ENCODE measurements at regions not wholly inside any gene's neighbourhood (a gene's known extent, or its start where the extent isn't known, plus 50 kb on each side); places are given as distances from the start of the nearest gene placed in this dataset.

GRCh38 chr12:65517656-65518210, 239.2 kb downstream of the MSRB3 start:
- DNase-seq (ENCODE audit: low spot score) = no peak

GRCh38 chr12:65518771-65519170, 240.3 kb downstream of the MSRB3 start:
- DNase-seq (ENCODE audit: low spot score) = no peak

GRCh38 chr12:65520658-65521057, 242.2 kb downstream of the MSRB3 start:
- DNase-seq (ENCODE audit: low spot score) = no peak

- DNase-seq (ENCODE audit: low spot score) = no peak
Observed at GRCh38 chr12:65522956-65523860, 244.7 kb downstream of the MSRB3 start.

- DNase-seq (ENCODE audit: low spot score) = peak; percentile 69
Observed at GRCh38 chr12:65524666-65525065, 246.2 kb downstream of the MSRB3 start.

GRCh38 chr12:65525491-65526141, 247.1 kb downstream of the MSRB3 start:
- peak; percentile 75 for DNase-seq (ENCODE audit: low spot score)

- peak; percentile 55 for DNase-seq (ENCODE audit: low spot score)
Observed at GRCh38 chr12:65526311-65526710, 247.8 kb downstream of the MSRB3 start.

GRCh38 chr12:65528127-65528526, 249.6 kb downstream of the MSRB3 start:
- DNase-seq (ENCODE audit: low spot score) = no peak

- no peak for DNase-seq (ENCODE audit: low spot score)
Observed at GRCh38 chr12:65529106-65529505, 250.6 kb downstream of the MSRB3 start.

GRCh38 chr12:65529771-65530435, 251.4 kb downstream of the MSRB3 start:
- no peak for DNase-seq (ENCODE audit: low spot score)

GRCh38 chr12:65532162-65532561, 253.7 kb downstream of the MSRB3 start:
- DNase-seq (ENCODE audit: low spot score) = peak; percentile 55

- no peak for DNase-seq (ENCODE audit: low spot score)
Observed at GRCh38 chr12:65532764-65533163, 254.3 kb downstream of the MSRB3 start.

GRCh38 chr12:65533177-65533883, 254.8 kb downstream of the MSRB3 start:
- DNase-seq (ENCODE audit: low spot score) = no peak

GRCh38 chr12:65534238-65534841, 255.9 kb downstream of the MSRB3 start:
- DNase-seq (ENCODE audit: low spot score) = no peak

GRCh38 chr12:65535946-65536345, 257.5 kb downstream of the MSRB3 start:
- no peak for DNase-seq (ENCODE audit: low spot score)

- no peak for DNase-seq (ENCODE audit: low spot score)
Observed at GRCh38 chr12:65536351-65536750, 257.9 kb downstream of the MSRB3 start.

GRCh38 chr12:65536876-65537681, 258.6 kb downstream of the MSRB3 start:
- peak; percentile 88 for DNase-seq (ENCODE audit: low spot score)

- no peak for DNase-seq (ENCODE audit: low spot score)
Observed at GRCh38 chr12:65537978-65538377, 259.5 kb downstream of the MSRB3 start.

- DNase-seq (ENCODE audit: low spot score) = no peak
Observed at GRCh38 chr12:65539023-65539422, 260.5 kb downstream of the MSRB3 start.

GRCh38 chr12:65540140-65540539, 261.7 kb downstream of the MSRB3 start:
- no peak for DNase-seq (ENCODE audit: low spot score)

GRCh38 chr12:65546528-65546927, 268.0 kb downstream of the MSRB3 start:
- DNase-seq (ENCODE audit: low spot score) = no peak

Measured in GM03348 (cell line).